K562 (cell line): ENCODE measurements at regions not wholly inside any gene's neighbourhood (a gene's known extent, or its start where the extent isn't known, plus 50 kb on each side); places are given as distances from the start of the nearest gene placed in this dataset.

ENCODE experiments used
- CTCF ChIP-seq, 3 experiments: IDR thresholded peaks in 2 of 3; conservative IDR thresholded peaks in 1 of 3; 2 replicates each; pipeline ENCODE4 v1.5.1; 2011 to 2012; ENCODE audit warnings: low read length in 3 of 3, mild to moderate bottlenecking in 3 of 3, control low read depth in 2 of 3, improper control_type of control experiment in 1 of 3, inconsistent platforms in 1 of 3, low read depth in 1 of 3, mixed read lengths in 1 of 3, moderate library complexity in 1 of 3; ENCODE audit not compliant: insufficient read depth in 2 of 3
- KAT7 ChIP-seq: sonication (generic); formaldehyde crosslinking; IDR thresholded peaks from 2 replicates; pipeline ENCODE4 v1.8.0; 2022; ENCODE audit warnings: missing genetic modification reagents, mild to moderate bottlenecking, borderline replicate concordance
- NFIC ChIP-seq: fragments of 450-650 bp; IDR thresholded peaks from 2 replicates; pipeline ENCODE4 v1.6.1; 2017; ENCODE audit warnings: mild to moderate bottlenecking, inconsistent platforms
- USF2 ChIP-seq: sonication (generic); formaldehyde crosslinking; IDR thresholded peaks from 2 replicates; pipeline ENCODE4 v1.5.0; 2020; ENCODE audit warnings: missing genetic modification reagents

- TF ChIP-seq CTCF (IDR thresholded peaks at IDR 0.05 in 2 of 3, conservative IDR thresholded peaks at IDR 0.05 in 1 of 3; ENCODE audit: insufficient read depth in 2 of 3, low read depth in 1 of 3, low read length in 3 of 3) (no peak), KAT7 (CRISPR knock-in tag) (no peak), NFIC (no peak), USF2 (CRISPR knock-in tag) (no peak)
These were observed 67.1 kb upstream of the BCL2L14 start for GRCh38 chr12:12003609-12004008.
